ENCODE measurements at regions not wholly inside any gene's neighbourhood (a gene's known extent, or its start where the extent isn't known, plus 50 kb on each side); places are given as distances from the start of the nearest gene placed in this dataset.

DNA sequence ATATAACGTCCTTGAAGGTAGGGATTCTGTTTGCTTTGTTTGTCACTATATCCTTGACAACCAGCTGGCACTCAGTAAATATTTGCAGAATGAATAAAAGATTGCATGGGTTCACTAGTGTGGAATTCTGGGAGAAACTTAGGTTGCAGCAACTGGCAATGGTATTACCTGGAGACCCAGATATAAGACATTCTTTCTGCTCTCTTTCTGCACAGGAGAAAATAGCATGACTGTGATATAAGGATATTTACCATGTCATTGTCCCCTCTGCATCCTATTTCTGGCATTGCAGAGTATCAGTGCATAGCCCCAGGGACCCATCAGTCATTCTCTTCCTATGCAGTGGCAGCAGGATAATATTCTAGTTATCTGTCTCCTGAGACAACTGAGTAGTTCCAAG, 308.9 kb upstream of the LRRC7 start:
- Histone ChIP-seq H3K36me3 (ENCODE audit: low read depth) (no peaks in the 10 kb centered on the region), H3K4me3 (no peak overlapping the region), H3K4me1 (ENCODE audit: low read depth) (no peaks in the 10 kb centered on the region), H3K9me3 (no peaks in the 10 kb centered on the region)
- ATAC-seq: no peak
- DNase-seq: no peak
- intact Hi-C loops (cut with DNase I, micrococcal nuclease): no loop called here
- TF ChIP-seq, protein P1, sequence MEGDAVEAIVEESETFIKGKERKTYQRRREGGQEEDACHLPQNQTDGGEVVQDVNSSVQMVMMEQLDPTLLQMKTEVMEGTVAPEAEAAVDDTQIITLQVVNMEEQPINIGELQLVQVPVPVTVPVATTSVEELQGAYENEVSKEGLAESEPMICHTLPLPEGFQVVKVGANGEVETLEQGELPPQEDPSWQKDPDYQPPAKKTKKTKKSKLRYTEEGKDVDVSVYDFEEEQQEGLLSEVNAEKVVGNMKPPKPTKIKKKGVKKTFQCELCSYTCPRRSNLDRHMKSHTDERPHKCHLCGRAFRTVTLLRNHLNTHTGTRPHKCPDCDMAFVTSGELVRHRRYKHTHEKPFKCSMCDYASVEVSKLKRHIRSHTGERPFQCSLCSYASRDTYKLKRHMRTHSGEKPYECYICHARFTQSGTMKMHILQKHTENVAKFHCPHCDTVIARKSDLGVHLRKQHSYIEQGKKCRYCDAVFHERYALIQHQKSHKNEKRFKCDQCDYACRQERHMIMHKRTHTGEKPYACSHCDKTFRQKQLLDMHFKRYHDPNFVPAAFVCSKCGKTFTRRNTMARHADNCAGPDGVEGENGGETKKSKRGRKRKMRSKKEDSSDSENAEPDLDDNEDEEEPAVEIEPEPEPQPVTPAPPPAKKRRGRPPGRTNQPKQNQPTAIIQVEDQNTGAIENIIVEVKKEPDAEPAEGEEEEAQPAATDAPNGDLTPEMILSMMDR (IDR thresholded peaks at IDR 0.05): no peak

DNA sequence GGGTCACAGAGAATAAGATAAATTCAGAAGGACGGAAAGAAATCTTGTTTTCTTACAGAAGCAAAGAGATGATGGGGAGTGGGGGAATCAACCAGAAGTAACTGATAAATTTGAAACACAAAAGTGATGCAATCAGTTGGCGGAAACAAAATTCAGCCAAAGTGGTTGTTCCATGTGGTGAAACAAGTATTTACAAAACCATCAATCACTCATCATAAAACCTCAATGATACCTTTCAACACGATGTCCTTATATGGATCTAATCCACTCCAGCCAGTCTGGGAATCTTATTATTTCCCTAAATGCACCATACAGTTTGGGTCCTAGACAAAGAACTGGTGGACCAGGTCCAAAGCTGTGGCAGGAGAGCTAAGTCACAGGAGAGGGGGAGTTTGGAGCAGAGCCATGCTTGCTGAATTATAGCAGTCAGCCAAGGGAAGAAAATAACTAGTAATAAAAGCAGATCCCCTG, 303.8 kb upstream of the LRRC7 start:
- no peaks in the 10 kb centered on the region for H3K36me3 ChIP-seq (ENCODE audit: low read depth)
- DNase-seq: no peak
- no peak for ATAC-seq
- TF ChIP-seq, protein P1 (IDR thresholded peaks at IDR 0.05): no peak
- H3K4me1 ChIP-seq (ENCODE audit: low read depth): no peaks in the 10 kb centered on the region
- no peak overlapping the region for H3K4me3 ChIP-seq
- no peaks in the 10 kb centered on the region for H3K9me3 ChIP-seq
- intact Hi-C loops (cut with DNase I, micrococcal nuclease): no loop called here

DNA sequence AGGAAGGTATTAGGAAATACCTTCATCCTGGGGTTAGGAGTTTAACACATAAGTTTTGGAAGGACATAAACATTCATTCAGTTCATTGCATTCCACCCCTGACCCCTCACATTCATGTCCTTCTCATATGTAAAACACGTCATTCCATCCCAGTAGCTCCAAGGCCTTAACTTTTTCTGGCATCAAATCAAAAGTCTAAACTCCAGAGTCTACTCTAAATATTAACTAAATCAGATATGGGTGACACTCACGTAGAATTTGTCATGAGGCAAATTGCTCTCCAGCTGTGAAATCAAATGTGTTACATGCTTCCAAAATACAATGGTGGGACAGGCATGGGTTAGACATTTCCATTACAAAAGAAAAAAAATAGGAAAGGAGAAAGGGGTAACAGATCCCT, 298.2 kb upstream of the LRRC7 start:
- ATAC-seq: no peak
- Histone ChIP-seq H3K36me3 (ENCODE audit: low read depth) (no peaks in the 10 kb centered on the region), H3K4me3 (no peak overlapping the region), H3K4me1 (ENCODE audit: low read depth) (no peaks in the 10 kb centered on the region), H3K9me3 (no peaks in the 10 kb centered on the region)
- no peak for DNase-seq
- intact Hi-C loops (cut with DNase I, micrococcal nuclease): no loop called here
- TF ChIP-seq, protein P1 (IDR thresholded peaks at IDR 0.05): no peak

DNA sequence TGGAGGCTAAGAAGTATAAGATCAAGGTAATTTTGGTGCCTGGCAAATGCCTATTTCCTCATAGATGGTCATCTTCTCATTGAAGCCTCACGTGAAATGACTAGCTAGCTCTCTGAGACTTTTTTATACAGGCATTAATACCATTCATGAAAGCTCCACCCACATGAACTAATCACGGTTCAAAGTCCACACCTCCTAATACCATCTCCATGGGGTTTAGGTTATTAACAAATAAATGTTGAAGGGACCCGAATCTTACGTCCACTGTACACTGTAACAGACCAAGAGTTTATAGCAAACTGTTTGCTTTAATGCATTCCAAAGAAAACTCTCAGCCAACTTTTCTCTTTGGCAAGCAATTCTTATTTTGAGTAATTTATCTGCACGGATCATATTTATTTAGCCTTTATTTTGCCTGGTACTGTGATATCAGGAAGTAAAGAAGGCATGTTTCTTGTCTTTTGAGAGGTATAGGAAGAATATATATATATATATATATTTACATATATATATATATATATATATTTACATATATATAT, 296.1 kb upstream of the LRRC7 start:
- DNase-seq: no peak
- Histone ChIP-seq H3K4me1 (ENCODE audit: low read depth) (no peaks in the 10 kb centered on the region), H3K9me3 (no peaks in the 10 kb centered on the region), H3K36me3 (ENCODE audit: low read depth) (no peaks in the 10 kb centered on the region), H3K4me3 (no peak overlapping the region)
- TF ChIP-seq, protein P1 (IDR thresholded peaks at IDR 0.05): no peak
- intact Hi-C loops (cut with DNase I, micrococcal nuclease): no loop called here
- no peak for ATAC-seq

DNA sequence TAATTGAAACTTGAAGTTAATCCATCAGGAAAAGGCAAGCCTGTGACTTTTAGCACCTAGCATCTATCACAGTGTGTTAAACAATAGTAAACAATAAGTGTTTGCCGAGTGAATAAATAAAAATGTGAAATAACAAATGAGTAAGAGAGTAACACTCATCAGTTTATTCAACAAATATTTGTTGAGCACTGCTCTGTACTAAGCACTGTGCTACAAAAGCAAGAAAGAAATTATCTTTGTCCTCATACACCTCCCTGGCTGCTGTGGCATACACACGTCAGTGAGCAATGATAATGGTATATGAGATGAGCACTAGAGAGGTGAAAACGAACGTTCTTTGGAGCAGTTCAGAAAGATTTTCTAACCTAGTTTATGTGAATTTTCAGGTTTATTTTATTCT, 295.0 kb upstream of the LRRC7 start:
- no peak overlapping the region for H3K4me3 ChIP-seq
- TF ChIP-seq, protein P1 (IDR thresholded peaks at IDR 0.05): no peak
- DNase-seq: no peak
- no peaks in the 10 kb centered on the region for H3K36me3 ChIP-seq (ENCODE audit: low read depth)
- intact Hi-C loops (cut with DNase I, micrococcal nuclease): no loop called here
- ATAC-seq: no peak
- no peaks in the 10 kb centered on the region for H3K4me1 ChIP-seq (ENCODE audit: low read depth)
- H3K9me3 ChIP-seq: no peaks in the 10 kb centered on the region

DNA sequence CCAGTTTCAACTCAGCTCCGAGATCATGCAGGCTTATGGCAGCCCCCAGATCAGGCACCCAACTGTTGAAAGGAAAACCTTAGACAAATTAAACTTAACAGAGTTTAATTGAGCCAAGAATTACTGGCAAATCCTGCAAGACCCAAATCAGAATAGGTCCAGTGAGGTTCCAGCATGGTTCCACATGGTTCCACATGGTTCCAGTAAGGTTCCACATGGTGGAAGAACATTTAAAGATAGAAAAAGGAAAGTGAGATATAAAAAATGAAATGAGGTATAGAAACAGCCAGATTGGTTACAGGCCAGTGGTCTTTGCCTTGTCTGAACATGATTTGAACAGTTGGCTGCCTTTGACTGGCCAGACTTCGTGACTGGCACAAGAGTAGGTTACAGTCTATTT, 288.8 kb upstream of the LRRC7 start:
- Histone ChIP-seq H3K36me3 (ENCODE audit: low read depth) (no peaks in the 10 kb centered on the region), H3K4me3 (no peak overlapping the region), H3K4me1 (ENCODE audit: low read depth) (no peaks in the 10 kb centered on the region), H3K9me3 (no peaks in the 10 kb centered on the region)
- intact Hi-C loops (cut with DNase I, micrococcal nuclease): no loop called here
- TF ChIP-seq, protein P1 (IDR thresholded peaks at IDR 0.05): no peak
- no peak for ATAC-seq
- DNase-seq: no peak

Data from mucosa of descending colon (tissue), 3 donors.